Neuronal stem cell (in vitro differentiated cells): ENCODE measurements at regions not wholly inside any gene's neighbourhood (a gene's known extent, or its start where the extent isn't known, plus 50 kb on each side); places are given as distances from the start of the nearest gene placed in this dataset.
"Not testable (repeated sequence)": the region's sequence is repeated elsewhere in the genome, so short reads cannot be mapped to it uniquely, and the experiment has no call there.

Experiments used
- DNase-seq: peaks from one replicate; pipeline ENCODE4 v3.0.0-alpha.2; 2013; ENCODE audit warnings: low spot score
- H2AFZ ChIP-seq: one replicate; pipeline ENCODE4 v1.6.1; 2013; ENCODE audit warnings: mild to moderate bottlenecking, low read length, inconsistent platforms
- H2AK5ac ChIP-seq: 2 replicates; pipeline ENCODE4 v1.6.1; 2013; ENCODE audit warnings: low read depth, mild to moderate bottlenecking, inconsistent platforms, low read length, moderate library complexity, mixed read lengths
- H2BK120ac ChIP-seq: 2 replicates; pipeline ENCODE4 v1.6.1; 2013; ENCODE audit warnings: low read depth, mild to moderate bottlenecking, inconsistent platforms, low read length, moderate library complexity, mixed read lengths
- H2BK12ac ChIP-seq: one replicate; pipeline ENCODE4 v1.6.1; 2013; ENCODE audit warnings: low read length, inconsistent platforms
- H2BK15ac ChIP-seq: 2 replicates; pipeline ENCODE4 v1.6.1; 2013; ENCODE audit warnings: mild to moderate bottlenecking, low read length, inconsistent platforms, mixed read lengths
- H2BK5ac ChIP-seq: one replicate; pipeline ENCODE4 v1.6.1; 2013; ENCODE audit warnings: inconsistent platforms, mild to moderate bottlenecking, low read length, moderate library complexity
- H3K14ac ChIP-seq: one replicate; pipeline ENCODE4 v1.6.1; 2013; ENCODE audit warnings: low read length, inconsistent platforms
- H3K18ac ChIP-seq: 2 replicates; pipeline ENCODE4 v1.6.1; 2013; ENCODE audit warnings: low read length, inconsistent platforms
- H3K23ac ChIP-seq: 2 replicates; pipeline ENCODE4 v1.6.1; 2013; ENCODE audit warnings: low read depth, mild to moderate bottlenecking, mixed read lengths, low read length, inconsistent platforms; ENCODE audit not compliant: poor library complexity
- H3K27ac ChIP-seq: replicated peaks from 3 replicates; pipeline ENCODE4 v1.5.1; 2013; ENCODE audit warnings: low read length, inconsistent platforms
- H3K27me3 ChIP-seq, 3 experiments: 2 replicates each; pipeline ENCODE4 v1.6.1; 2013; ENCODE audit warnings: low read length in 3 of 3, mild to moderate bottlenecking in 2 of 3, inconsistent platforms in 1 of 3, low read depth in 1 of 3, mixed read lengths in 1 of 3, moderate library complexity in 1 of 3; ENCODE audit not compliant: control insufficient read depth in 3 of 3, insufficient read depth in 3 of 3
- H3K36me3 ChIP-seq, 2 donors: replicated peaks in 1 of 2; 2 replicates each; pipeline ENCODE4 v1.6.1; 2013; ENCODE audit warnings: low read length in 2 of 2; ENCODE audit not compliant: control insufficient read depth in 2 of 2, insufficient read depth in 2 of 2
- H3K4ac ChIP-seq: 2 replicates; pipeline ENCODE4 v1.6.1; 2013; ENCODE audit warnings: inconsistent platforms, mild to moderate bottlenecking, low read length, moderate library complexity
- H3K4me1 ChIP-seq, 2 donors: 1 replicate in 1 of 2; 2 replicates in 1 of 2; pipeline ENCODE4 v1.6.1; 2013; ENCODE audit warnings: low read length in 2 of 2, low read depth in 1 of 2; ENCODE audit not compliant: control insufficient read depth in 2 of 2, insufficient read depth in 1 of 2
- H3K4me2 ChIP-seq: one replicate; pipeline ENCODE4 v1.6.1; 2013; ENCODE audit warnings: mild to moderate bottlenecking, low read length, inconsistent platforms; ENCODE audit not compliant: insufficient read depth, poor library complexity, severe bottlenecking
- H3K4me3 ChIP-seq, 2 donors: 2 replicates each; pipeline ENCODE4 v1.5.1; 2013; ENCODE audit warnings: low read length in 2 of 2, mild to moderate bottlenecking in 2 of 2, inconsistent platforms in 1 of 2, moderate library complexity in 1 of 2
- H3K79me1 ChIP-seq: one replicate; pipeline ENCODE4 v1.6.1; 2013; ENCODE audit warnings: low read depth, mild to moderate bottlenecking, inconsistent platforms, low read length, moderate library complexity
- H3K9ac ChIP-seq: one replicate; pipeline ENCODE4 v1.6.1; 2013; ENCODE audit warnings: mild to moderate bottlenecking, low read depth, low read length, inconsistent platforms; ENCODE audit not compliant: poor library complexity
- H3K9me3 ChIP-seq, 2 donors: replicated peaks in 1 of 2; 2 replicates each; pipeline versions ENCODE3 to v1.6.1; 2013; ENCODE audit warnings: low read length in 2 of 2, mild to moderate bottlenecking in 2 of 2, inconsistent platforms in 1 of 2, low read depth in 1 of 2, mixed read lengths in 1 of 2, moderate library complexity in 1 of 2; ENCODE audit not compliant: control insufficient read depth in 2 of 2, insufficient read depth in 1 of 2
- H4K8ac ChIP-seq: one replicate; pipeline ENCODE4 v1.6.1; 2013; ENCODE audit warnings: low read depth, mild to moderate bottlenecking, inconsistent platforms, low read length, moderate library complexity
- H4K91ac ChIP-seq: one replicate; pipeline ENCODE4 v1.6.1; 2013; ENCODE audit warnings: low read length, low read depth, mild to moderate bottlenecking, inconsistent platforms; ENCODE audit not compliant: poor library complexity
- WGBS, 2 donors: extraction: QIAGEN DNeasy Blood & Tissue Kit; methylation state at CpG; one replicate each; pipeline ENCODE4 v1.1.7; 2013; ENCODE audit warnings: missing lambda C conversion rate in 2 of 2, mixed read lengths in 1 of 2; ENCODE audit not compliant: insufficient read length in 2 of 2, insufficient replicate concordance in 1 of 2; ENCODE audit errors: extremely low coverage in 2 of 2; 5-methylcytosine and 5-hydroxymethylcytosine counted together

DNA sequence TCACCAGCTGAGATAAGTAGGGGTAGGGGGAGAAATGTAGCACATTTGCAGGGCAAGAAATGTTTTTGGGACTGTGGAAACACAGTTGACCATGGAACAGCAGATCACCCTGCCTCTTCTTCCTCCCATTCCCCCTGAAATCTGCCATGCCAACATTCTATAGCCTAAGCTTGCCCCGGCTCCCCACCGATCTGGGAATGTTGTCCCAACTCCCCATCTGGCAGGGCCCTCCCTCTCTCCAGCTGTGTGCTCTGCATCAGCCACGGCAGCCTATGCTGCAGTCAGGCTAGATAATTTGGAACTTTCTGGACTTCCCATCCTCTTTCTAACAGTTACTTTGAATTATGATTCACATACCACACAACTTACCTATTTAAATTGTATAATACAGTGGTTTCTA lies 425.1 kb upstream of the RAB6C start:
- Histone ChIP-seq H2AK5ac (no peak overlapping the region), H3K4me3 (no peak overlapping the region), H3K23ac (no peak overlapping the region)

DNA sequence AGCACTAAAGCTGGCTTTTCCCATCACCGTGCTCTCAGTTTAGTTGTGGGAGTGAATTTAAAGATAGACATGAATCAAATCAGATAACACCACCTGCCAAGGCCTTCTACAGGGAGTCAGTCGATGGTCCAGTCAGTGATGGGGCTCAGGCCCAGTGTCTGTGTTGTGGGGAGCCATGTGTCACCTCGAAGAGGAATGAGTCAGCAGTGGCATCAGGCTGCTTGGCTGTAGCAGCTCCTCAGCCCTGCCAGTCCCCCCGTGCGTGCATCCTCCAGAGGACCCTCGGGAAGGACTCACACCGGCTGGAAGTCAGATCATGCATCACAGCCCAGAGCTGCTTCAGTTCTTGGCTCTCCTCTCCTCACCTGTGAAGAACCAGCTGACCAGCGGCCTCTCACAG lies 420.4 kb upstream of the RAB6C start:
- H2BK120ac ChIP-seq = no peak overlapping the region
- H3K27me3 ChIP-seq = no peaks in the 10 kb centered on the region
- H3K18ac ChIP-seq = no peak overlapping the region
- H3K14ac ChIP-seq = no peak overlapping the region
- DNase-seq = no peak
- H3K79me1 ChIP-seq = no peaks in the 10 kb centered on the region
- H2AK5ac ChIP-seq = no peak overlapping the region
- H2BK5ac ChIP-seq = no peak overlapping the region
- no peak overlapping the region for H3K23ac ChIP-seq
- H4K91ac ChIP-seq = no peak overlapping the region
- no peak overlapping the region for H3K27ac ChIP-seq
- no peaks in the 10 kb centered on the region for H3K9me3 ChIP-seq
- H3K36me3 ChIP-seq = no peaks in the 10 kb centered on the region
- H3K9ac ChIP-seq = no peak overlapping the region
- no peak overlapping the region for H3K4ac ChIP-seq
- no peaks in the 10 kb centered on the region for H3K4me1 ChIP-seq
- H4K8ac ChIP-seq = no peak overlapping the region
- no peak overlapping the region for H3K4me3 ChIP-seq
- H2BK15ac ChIP-seq = no peak overlapping the region
- no peak overlapping the region for H2BK12ac ChIP-seq
- H3K4me2 ChIP-seq = no peak overlapping the region
- no peak overlapping the region for H2AFZ ChIP-seq
- no CpG with 5 or more reads among the region's 8 CpGs for WGBS, 2 donors

More for the DNA sequence above, 425.1 kb upstream of the RAB6C start:
- Histone ChIP-seq H2BK15ac (no peak overlapping the region), H3K9me3 (no peaks in the 10 kb centered on the region), H3K27ac (no peak overlapping the region), H3K27me3 (no peaks in the 10 kb centered on the region), H3K18ac (no peak overlapping the region), H4K91ac (no peak overlapping the region), H4K8ac (no peak overlapping the region), H3K9ac (no peak overlapping the region), H2AFZ (no peak overlapping the region), H2BK5ac (no peak overlapping the region), H3K4me2 (no peak overlapping the region), H3K4ac (no peak overlapping the region), H2BK120ac (no peak overlapping the region), H3K36me3 (no peaks in the 10 kb centered on the region), H3K4me1 (no peaks in the 10 kb centered on the region), H3K14ac (no peak overlapping the region), H2BK12ac (no peak overlapping the region), H3K79me1 (no peaks in the 10 kb centered on the region)
- no peak for DNase-seq
- no CpG with 5 or more reads among the region's 3 CpGs for WGBS, 2 donors

DNA sequence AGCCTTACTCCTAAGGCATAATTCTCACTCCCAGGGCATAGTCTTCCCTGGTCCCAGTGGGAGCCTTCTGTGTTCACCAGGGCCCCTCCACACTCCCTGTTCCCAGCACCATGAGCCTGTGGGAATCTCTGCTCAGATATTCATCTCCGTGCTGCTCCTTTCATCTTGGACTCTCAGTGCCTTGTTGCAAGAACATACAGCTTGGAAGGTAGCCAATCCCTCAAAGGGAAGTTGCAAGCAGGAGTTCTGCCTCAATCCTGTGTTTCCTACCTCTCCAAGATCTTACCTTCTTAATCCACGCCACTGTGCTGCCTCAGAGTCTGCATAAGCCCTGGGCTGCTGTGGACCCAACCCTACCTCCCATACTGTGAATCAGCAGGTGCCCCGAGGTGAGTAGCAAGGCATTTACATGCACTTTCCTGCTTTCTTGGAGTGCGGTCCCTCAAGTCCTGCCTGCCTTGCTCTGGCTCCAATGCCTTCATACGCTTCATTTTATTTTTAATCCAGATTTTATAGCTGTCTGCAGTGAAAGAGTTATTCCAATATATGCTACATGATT lies 413.8 kb upstream of the RAB6C start:
- DNase-seq = no peak
- no peak overlapping the region for H2AFZ ChIP-seq
- no peak overlapping the region for H2BK12ac ChIP-seq
- no peak overlapping the region for H2BK120ac ChIP-seq
- H3K4ac ChIP-seq = no peak overlapping the region
- no peak overlapping the region for H3K27ac ChIP-seq
- H3K4me3 ChIP-seq = no peak overlapping the region
- no peak overlapping the region for H2AK5ac ChIP-seq
- no peak overlapping the region for H3K23ac ChIP-seq
- no peaks in the 10 kb centered on the region for H3K4me1 ChIP-seq
- no peak overlapping the region for H4K8ac ChIP-seq
- no CpG with 5 or more reads among the region's 5 CpGs for WGBS, 2 donors
- no peak overlapping the region for H3K18ac ChIP-seq
- H3K27me3 ChIP-seq = no peaks in the 10 kb centered on the region
- H3K79me1 ChIP-seq = no peaks in the 10 kb centered on the region
- peaks cover 0 to 2% of the 10 kb centered on the region in 2 donors for H3K9me3 ChIP-seq
- no peak overlapping the region for H3K9ac ChIP-seq
- H3K4me2 ChIP-seq = no peak overlapping the region
- H4K91ac ChIP-seq = no peak overlapping the region
- no peaks in the 10 kb centered on the region for H3K36me3 ChIP-seq
- H3K14ac ChIP-seq = no peak overlapping the region
- H2BK15ac ChIP-seq = no peak overlapping the region
- H2BK5ac ChIP-seq = no peak overlapping the region

DNA sequence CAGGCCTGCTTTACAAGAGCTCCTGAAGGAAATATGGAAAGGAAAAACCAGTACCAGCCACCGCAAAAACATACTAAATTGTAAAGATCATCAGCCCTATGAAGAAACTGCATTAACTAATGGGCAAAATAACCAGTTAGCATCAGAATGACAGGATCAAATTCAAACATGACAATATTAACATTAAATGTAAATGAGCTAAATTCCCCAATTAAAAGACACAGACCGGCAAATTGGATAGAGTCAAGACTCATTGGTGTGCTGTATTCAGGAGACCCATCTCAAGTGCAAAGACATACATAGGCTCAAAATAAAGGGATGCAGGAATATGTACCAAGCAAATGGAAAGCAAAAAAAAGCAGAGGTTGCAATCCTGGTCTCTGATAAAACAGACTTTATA lies 408.7 kb upstream of the RAB6C start:
- not testable (repeated sequence) for H2BK15ac ChIP-seq, H3K27me3 ChIP-seq, H4K8ac ChIP-seq, H2AK5ac ChIP-seq, H3K4me3 ChIP-seq, H3K23ac ChIP-seq, H4K91ac ChIP-seq, H2AFZ ChIP-seq, H3K18ac ChIP-seq, H3K14ac ChIP-seq, H3K4me1 ChIP-seq, H3K79me1 ChIP-seq, H3K36me3 ChIP-seq, H3K4me2 ChIP-seq, H3K4ac ChIP-seq, H3K27ac ChIP-seq, H2BK12ac ChIP-seq, H2BK5ac ChIP-seq, DNase-seq, H2BK120ac ChIP-seq, H3K9ac ChIP-seq, H3K9me3 ChIP-seq
- no CpG with 5 or more reads among the region's 2 CpGs for WGBS, 2 donors
